HG03060 (cell line): ENCODE measurements at regions not wholly inside any gene's neighbourhood (a gene's known extent, or its start where the extent isn't known, plus 50 kb on each side); places are given as distances from the start of the nearest gene placed in this dataset.

Experiments used
- ATAC-seq: cut with Tn5 transposase; IDR thresholded peaks from one replicate; pipeline ENCODE4 v1.9.1; 2021; ENCODE audit warnings: low read depth, moderate number of reproducible peaks; ENCODE audit not compliant: unreplicated experiment

DNA sequence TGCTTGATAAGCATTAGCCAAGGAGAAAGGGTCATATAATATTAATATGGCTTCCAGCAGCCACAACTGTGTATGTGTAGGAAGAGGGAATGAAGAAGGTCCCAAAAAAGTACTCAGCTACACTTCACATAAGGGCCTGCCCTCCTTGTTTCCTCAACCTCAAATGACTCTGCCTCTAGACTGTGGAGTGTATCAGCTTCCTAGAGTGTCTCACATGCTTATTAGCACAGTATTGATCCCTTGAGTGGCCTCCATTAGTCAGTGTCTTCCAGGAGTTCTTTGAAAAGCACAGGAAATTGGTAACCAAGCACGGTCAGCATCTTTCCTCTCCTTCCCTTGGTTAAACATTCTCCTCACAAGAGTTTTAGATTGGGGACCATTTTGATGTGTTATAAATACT, 190.4 kb upstream of the ATP10B start:
- no peak for ATAC-seq

GRCh38 chr5:161040818-161041217, 188.8 kb upstream of the ATP10B start:
- ATAC-seq = no peak

- no peak for ATAC-seq
These were observed 184.3 kb upstream of the ATP10B start for GRCh38 chr5:161036296-161036695.

DNA sequence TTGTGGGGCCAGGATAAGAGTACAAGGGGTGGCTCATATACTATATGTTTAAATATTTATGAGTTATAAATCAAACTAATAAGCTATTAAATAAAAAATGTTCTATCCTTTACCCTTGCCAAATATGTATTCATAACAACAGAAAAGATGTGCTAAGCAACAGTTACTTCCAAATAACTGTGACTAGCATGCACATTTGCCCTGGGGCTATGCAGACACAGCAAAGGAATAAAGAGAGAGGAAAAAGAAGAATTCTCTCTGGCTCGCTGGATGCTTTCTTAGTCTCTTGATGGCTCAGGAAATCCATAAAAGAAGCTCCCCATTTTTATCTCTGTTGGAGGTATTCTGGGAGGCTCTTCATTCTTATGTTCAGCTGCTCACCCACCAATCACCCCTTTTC, 182.4 kb upstream of the ATP10B start:
- no peak for ATAC-seq

GRCh38 chr5:161030229-161030628, 178.2 kb upstream of the ATP10B start:
- ATAC-seq = no peak

DNA sequence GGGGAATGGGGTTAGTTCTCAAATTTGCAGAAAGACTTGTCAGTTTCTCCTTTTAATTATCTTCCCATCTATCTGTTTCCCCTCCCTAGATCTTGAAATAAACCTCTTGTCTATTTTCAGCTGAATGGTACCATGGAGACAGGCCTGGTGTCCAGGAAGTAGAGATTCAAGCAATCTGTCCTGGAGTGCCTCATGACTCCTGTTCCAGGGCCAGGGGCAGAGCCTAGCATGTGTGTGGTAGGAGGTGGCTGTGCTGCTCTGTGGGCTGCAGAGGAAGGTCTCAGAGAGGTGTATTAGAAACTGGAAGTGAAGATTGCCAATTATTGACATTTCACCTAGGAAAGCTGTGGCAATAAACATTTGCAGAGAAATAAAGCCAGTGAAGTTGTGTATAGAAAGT, 175.8 kb upstream of the ATP10B start:
- no peak for ATAC-seq

GRCh38 chr5:161023551-161023950, 171.5 kb upstream of the ATP10B start:
- ATAC-seq = no peak

DNA sequence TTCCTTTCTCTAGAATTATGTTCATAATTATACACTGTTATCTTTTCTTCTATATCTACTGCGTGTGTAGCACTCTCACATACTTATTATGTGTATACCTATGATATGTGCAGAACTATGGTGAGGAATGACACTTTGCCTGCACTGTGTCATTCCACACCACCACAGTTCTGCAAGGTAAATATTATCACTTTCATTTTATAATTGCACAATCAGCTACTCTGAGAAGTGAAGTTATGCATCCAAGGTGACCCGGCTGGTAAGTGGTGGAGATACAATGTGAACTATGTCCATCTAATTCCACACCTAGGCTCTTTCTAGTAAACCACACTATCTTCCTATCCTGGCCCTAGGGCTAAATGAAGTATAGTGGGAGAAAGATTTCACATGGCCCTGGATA, 170.1 kb upstream of the ATP10B start:
- no peak for ATAC-seq

DNA sequence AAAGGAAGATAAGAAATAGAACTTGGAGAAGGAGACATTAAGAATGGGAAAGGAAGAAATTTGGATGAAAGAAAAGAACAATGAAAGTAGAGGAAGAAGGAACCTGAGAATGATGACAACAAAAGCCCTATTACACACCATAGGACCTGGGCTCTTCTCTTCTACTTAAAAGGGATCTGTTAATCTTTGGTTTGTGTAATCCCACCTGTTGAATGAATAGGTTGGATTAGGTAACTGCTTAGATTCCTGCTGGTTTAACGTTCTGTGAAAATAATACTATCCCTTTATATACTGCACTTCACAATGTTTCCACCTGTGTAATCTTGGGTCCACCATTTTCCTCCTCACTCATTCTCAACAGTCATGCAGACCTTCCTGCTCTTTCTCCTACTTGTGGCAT, 157.8 kb upstream of the ATP10B start:
- no peak for ATAC-seq

GRCh38 chr5:161009194-161009593, 157.2 kb upstream of the ATP10B start:
- no peak for ATAC-seq

DNA sequence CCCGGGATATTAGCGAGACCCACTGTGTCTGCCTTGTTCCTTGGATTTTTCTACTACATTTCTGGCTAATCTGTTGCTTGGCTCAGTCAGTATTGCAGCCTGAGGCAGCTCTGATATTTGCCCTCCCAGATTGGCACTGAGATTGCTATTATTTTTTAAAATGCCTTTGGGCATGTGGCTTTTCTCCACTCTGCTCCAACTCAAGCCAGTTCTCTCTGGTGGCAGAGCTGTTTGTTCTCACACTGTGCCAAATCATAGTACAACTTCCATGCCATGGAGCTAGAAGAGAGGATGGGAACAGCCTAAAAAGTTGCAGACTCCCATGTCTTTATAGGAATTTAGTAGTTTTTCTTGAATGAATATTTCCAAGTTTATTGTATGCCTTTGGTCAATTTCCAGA, 155.9 kb upstream of the ATP10B start:
- no peak for ATAC-seq

DNA sequence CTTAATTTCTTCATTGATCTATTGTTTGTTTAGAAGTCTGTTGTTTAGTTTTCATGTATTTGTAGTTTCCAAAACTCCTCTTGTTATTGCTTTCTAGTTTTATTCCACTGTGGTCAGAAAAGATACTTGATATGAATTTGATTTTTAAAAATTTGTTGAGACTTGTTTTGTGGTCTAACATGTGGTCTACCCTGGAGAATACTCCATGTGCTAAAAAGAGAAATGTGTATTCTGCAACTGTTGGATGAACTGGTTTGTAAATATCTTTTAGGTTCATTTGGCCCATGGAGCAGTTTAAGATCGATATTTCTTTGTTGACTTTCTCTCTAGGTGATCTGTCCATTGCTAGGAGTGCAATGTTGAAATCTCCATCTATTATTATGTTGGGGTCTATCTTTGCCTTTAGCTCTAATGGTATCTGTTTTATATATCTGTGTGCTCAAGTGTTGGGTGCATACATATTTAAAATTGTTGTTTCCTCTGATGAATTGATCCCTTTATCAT, 150.6 kb upstream of the ATP10B start:
- no peak for ATAC-seq

GRCh38 chr5:161001604-161002003, 149.6 kb upstream of the ATP10B start:
- peak; percentile 85 for ATAC-seq

- peak; percentile 69 for ATAC-seq
These were observed 149.1 kb upstream of the ATP10B start for GRCh38 chr5:161001142-161001541.

- no peak for ATAC-seq
These were observed 139.2 kb upstream of the ATP10B start for GRCh38 chr5:160991205-160991604.

DNA sequence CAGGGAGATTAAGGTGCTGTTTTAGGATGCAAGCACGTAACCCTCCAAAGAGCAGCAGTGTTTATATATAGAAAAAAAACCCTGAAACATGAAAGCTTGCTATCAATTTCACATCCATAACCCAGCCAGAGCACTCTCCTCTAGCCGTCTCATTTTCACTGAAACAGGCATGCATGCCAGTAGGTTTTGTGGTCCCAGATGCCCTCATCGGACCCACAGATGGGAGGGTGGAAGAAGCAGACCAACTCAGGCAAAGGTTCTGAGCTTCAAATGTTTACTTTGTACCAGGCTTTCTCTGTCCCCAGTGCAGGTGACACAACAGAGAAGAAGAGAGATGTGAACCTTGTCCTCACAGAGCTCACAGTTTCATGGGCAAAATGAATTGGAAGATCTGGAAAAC, 127.4 kb upstream of the ATP10B start:
- ATAC-seq = no peak

DNA sequence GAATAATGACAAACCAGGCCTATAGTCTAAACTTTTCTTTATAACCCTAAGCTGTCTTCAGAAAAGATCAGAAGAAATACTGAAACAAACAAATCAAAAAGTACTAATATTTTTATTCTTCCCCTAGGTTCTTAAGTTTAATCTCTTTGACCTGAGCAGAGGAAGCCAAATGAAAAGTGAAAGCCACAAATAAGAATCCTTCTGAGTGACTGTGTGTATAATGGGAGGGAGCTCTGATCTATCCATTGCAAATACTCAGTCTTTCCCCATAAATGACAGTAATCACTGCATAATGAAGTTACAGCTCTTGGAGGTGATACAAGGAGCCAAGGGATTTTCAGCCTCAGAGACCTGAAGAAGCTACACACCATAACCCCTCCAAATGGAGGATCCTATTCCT, 126.9 kb upstream of the ATP10B start:
- ATAC-seq = no peak

GRCh38 chr5:160976181-160976580, 124.2 kb upstream of the ATP10B start:
- no peak for ATAC-seq

- ATAC-seq = peak; percentile 36
These were observed 118.7 kb upstream of the ATP10B start for GRCh38 chr5:160970605-160971191.

GRCh38 chr5:160969645-160970044, 117.6 kb upstream of the ATP10B start:
- no peak for ATAC-seq

DNA sequence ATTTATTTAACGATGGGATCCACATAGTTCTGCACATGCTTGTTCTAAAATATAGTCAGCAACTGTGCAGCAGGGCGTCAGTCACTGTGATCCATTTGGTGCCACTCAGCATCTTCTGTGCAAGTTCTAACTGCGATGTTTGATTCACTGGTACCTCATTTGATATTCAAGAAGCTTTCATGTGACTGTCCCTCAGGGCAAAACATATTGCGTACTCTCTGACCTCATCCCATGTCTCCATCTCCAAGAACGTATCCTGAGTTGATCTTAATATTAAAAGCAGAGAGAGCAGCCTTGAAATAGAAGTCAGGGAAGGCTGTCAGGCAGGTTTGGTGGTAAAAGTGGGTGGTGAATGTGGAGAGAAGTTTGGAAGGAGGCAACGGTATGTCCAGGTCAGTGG, 116.5 kb upstream of the ATP10B start:
- no peak for ATAC-seq

DNA sequence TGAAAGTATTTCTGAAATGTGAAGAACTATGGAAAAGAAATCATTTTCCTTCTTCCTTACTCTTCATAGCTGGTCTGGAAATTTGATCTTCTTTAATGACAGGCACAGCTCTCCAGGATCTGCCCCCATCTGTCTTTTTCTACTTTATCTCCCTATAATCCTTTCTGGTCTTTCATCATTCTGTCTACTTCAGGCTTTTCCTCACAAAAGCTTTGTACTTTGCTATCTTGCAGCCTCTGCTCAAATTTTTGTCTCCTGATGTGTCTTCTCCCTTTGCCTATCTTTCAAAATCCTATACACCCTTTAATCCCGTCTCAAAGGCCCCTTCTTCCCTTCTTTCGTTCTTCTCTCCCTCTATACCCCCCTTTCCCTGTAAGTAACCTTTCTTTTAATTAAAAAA, 114.9 kb upstream of the ATP10B start:
- no peak for ATAC-seq

- no peak for ATAC-seq
These were observed 109.8 kb upstream of the ATP10B start for GRCh38 chr5:160961761-160962160.
